ENCODE measurements at regions not wholly inside any gene's neighbourhood (a gene's known extent, or its start where the extent isn't known, plus 50 kb on each side); places are given as distances from the start of the nearest gene placed in this dataset.
A peak's percentile ranks its signal among the peaks of the same experiment; 100 is the strongest.

DNA sequence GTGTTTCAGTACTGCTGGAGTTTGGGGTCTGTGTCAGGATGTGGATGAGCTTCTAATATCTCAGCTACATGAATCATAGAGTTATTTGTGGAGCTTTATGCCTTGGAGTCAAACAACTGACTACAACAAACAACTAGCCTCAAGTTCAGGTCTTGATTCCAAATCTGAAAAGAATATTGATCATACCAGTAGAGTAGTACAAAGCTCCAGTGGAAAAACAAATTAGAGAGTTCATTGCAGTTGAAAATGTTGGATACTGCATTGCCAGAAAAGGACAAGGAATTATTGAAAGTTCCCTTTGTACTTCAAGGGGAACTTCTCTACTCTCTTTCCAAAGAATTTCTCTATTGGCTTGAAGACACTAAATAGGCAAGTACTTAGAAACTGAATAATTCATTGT is 117.6 kb upstream of the CTTNBP2 start:
- H3K9me3 ChIP-seq (ENCODE audit: low read depth), result no peaks in the 10 kb centered on the region
- H3K27me3 ChIP-seq, result no peaks in the 10 kb centered on the region
- H3K27ac ChIP-seq, result no peak overlapping the region
- H3K4me1 ChIP-seq (ENCODE audit: insufficient read depth), result no peaks in the 10 kb centered on the region
- TF ChIP-seq EZH2 (IDR thresholded peaks at IDR 0.05; ENCODE audit: borderline replicate concordance), result no peak
- no peak for TF ChIP-seq CTCF (IDR thresholded peaks at IDR 0.05; ENCODE audit: poor library complexity)
- no peak for TF ChIP-seq EZH2phosphoT487 (IDR thresholded peaks at IDR 0.05; ENCODE audit: low read depth, severe bottlenecking, unreplicated experiment)
- H2AFZ ChIP-seq, result no peak overlapping the region
- no peaks in the 10 kb centered on the region for H3K9me2 ChIP-seq (replicated peaks; ENCODE audit: insufficient read depth)
- no peak overlapping the region for H3K4me3 ChIP-seq
- H3K79me2 ChIP-seq, result no peaks in the 10 kb centered on the region
- no peaks in the 10 kb centered on the region for H4K20me1 ChIP-seq (ENCODE audit: insufficient read depth, poor library complexity, severe bottlenecking)
- no peaks in the 10 kb centered on the region for H3K36me3 ChIP-seq (replicated peaks; ENCODE audit: insufficient read depth, low read depth)
- no peak for DNase-seq (ENCODE audit: low spot score)
- H3K4me2 ChIP-seq, result no peak overlapping the region

GRCh38 chr7:117992635-117993376 is 119.6 kb upstream of the CTTNBP2 start:
- no peak overlapping the region for H3K4me2 ChIP-seq
- H3K9me3 ChIP-seq (ENCODE audit: low read depth), result no peaks in the 10 kb centered on the region
- H3K9me2 ChIP-seq (replicated peaks; ENCODE audit: insufficient read depth), result no peaks in the 10 kb centered on the region
- 90% methylated on average over 1 of the region's 1 CpG for WGBS (ENCODE audit: low lambda C conversion rate, missing lambda C conversion rate)
- no peaks in the 10 kb centered on the region for H4K20me1 ChIP-seq (ENCODE audit: insufficient read depth, poor library complexity, severe bottlenecking)
- H2AFZ ChIP-seq, result no peak overlapping the region
- no peak overlapping the region for H3K4me3 ChIP-seq
- no peaks in the 10 kb centered on the region for H3K36me3 ChIP-seq (replicated peaks; ENCODE audit: insufficient read depth, low read depth)
- no peak for DNase-seq (ENCODE audit: low spot score)
- H3K27me3 ChIP-seq, result no peaks in the 10 kb centered on the region
- H3K27ac ChIP-seq, result no peak overlapping the region
- no peaks in the 10 kb centered on the region for H3K79me2 ChIP-seq
- H3K4me1 ChIP-seq (ENCODE audit: insufficient read depth), result no peaks in the 10 kb centered on the region
- TF ChIP-seq EZH2phosphoT487 (IDR thresholded peaks at IDR 0.05; ENCODE audit: low read depth, severe bottlenecking, unreplicated experiment), result no peak
- TF ChIP-seq CTCF (IDR thresholded peaks at IDR 0.05; ENCODE audit: poor library complexity), result no peak
- no peak for TF ChIP-seq EZH2 (IDR thresholded peaks at IDR 0.05; ENCODE audit: borderline replicate concordance)

DNA sequence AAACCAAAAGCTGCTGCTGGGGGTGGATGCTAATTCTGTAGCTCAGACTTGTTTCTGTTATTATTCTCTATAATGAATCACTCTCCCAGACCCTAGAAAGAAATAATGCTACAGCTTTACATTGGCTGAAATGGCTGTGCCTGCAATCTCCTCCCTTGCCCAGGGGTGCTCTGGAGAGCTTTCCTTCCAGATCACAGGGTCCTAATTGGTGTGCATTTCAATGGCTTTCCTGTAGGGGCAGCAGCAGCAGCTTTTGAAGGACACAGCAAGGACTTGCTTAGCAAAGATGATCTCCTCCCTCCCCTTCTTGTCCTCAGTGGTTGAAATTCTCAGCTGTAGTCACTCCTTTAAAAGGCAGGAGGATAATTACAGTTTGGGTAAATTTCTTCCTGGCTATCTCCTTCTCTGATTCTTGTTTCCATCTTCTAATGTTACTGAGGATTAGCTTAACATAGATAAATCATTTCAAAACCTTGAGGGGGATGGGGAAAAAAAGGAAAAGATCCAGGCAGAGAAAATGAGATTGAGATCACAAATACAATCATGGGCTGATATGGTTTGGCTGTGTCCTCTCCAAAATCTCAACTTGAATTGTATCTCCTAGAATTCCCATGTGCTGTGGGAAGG is 120.2 kb upstream of the CTTNBP2 start:
- no peak overlapping the region for H3K4me3 ChIP-seq
- H3K4me2 ChIP-seq, result no peak overlapping the region
- no peak overlapping the region for H3K27ac ChIP-seq
- no peaks in the 10 kb centered on the region for H3K4me1 ChIP-seq (ENCODE audit: insufficient read depth)
- no peak overlapping the region for H2AFZ ChIP-seq
- TF ChIP-seq EZH2phosphoT487 (IDR thresholded peaks at IDR 0.05; ENCODE audit: low read depth, severe bottlenecking, unreplicated experiment) (no peak), CTCF (IDR thresholded peaks at IDR 0.05; ENCODE audit: poor library complexity) (peak; percentile 35)
- no peaks in the 10 kb centered on the region for H3K27me3 ChIP-seq
- no peaks in the 10 kb centered on the region for H4K20me1 ChIP-seq (ENCODE audit: insufficient read depth, poor library complexity, severe bottlenecking)
- no peaks in the 10 kb centered on the region for H3K36me3 ChIP-seq (replicated peaks; ENCODE audit: insufficient read depth, low read depth)
- H3K79me2 ChIP-seq, result no peaks in the 10 kb centered on the region
- H3K9me3 ChIP-seq (ENCODE audit: low read depth), result no peaks in the 10 kb centered on the region
- peak; percentile 59 for DNase-seq (ENCODE audit: low spot score)
- no peaks in the 10 kb centered on the region for H3K9me2 ChIP-seq (replicated peaks; ENCODE audit: insufficient read depth)
